HCT116 (cell line): ENCODE measurements at regions not wholly inside any gene's neighbourhood (a gene's known extent, or its start where the extent isn't known, plus 50 kb on each side); places are given as distances from the start of the nearest gene placed in this dataset.

ENCODE experiments used
- ATAC-seq: fragments of 200-7000 bp; cut with Tn5 transposase; 2 replicates; pipeline ENCODE4 v1.9.1; 2020; ENCODE audit warnings: mild to moderate bottlenecking, moderate library complexity
- BruUV-seq: library from RNA; stranded (reverse); fragments of 400-500 nt; replicated peaks from 2 replicates; lab custom pipeline; 2021; lab: Mats Ljungman, UMichigan
- CTCF ChIA-PET: fragments of 300-600 bp; sonication (Branson Sonifier 250); formaldehyde crosslinking; loops from one replicate; lab custom pipeline; 2021; ENCODE audit warnings: antibody characterized with exemption; lab: Charles Lee
- POLR2A ChIA-PET: fragments of 300-600, 350-600 bp; sonication (Branson Sonifier 250); formaldehyde crosslinking; loops from one replicate; lab custom pipeline; 2021; ENCODE audit warnings: antibody characterized with exemption; lab: Charles Lee
- RAD21 ChIA-PET, 2 experiments: fragments of 300-600 bp; sonication (Branson Sonifier 250); formaldehyde crosslinking; loops; one replicate each; lab custom pipeline; 2023; ENCODE audit warnings: low total read pairs in 2 of 2; ENCODE audit not compliant: uncharacterized antibody in 2 of 2, unreplicated experiment in 2 of 2, low non-redundant PET in 1 of 2; lab: Charles Lee
- DNase-seq: peaks from one replicate; pipeline ENCODE4 v3.0.0-alpha.2; 2010; ENCODE audit warnings: low read depth, low spot score
- H2AFZ ChIP-seq: fragments of 200-600 bp; shearing (Covaris generic), sonication (generic); 2 replicates; pipeline ENCODE4 v1.6.1; 2017; ENCODE audit warnings: low read depth, mixed run types, mixed read lengths, antibody characterized with exemption, low read length; ENCODE audit not compliant: poor library complexity, severe bottlenecking
- H3K27ac ChIP-seq: 2 replicates; pipeline ENCODE4 v1.5.1; 2012; ENCODE audit warnings: low read depth, low read length
- H3K27me3 ChIP-seq: fragments of 200-600 bp; sonication (generic); 2 replicates; pipeline ENCODE4 v1.6.1; 2016; ENCODE audit warnings: mixed run types, low read length, mixed read lengths; ENCODE audit not compliant: insufficient read depth
- H3K36me3 ChIP-seq, 2 experiments: fragments of 200-500 bp in 1 of 2; fragments of 200-600 bp in 1 of 2; sonication (Bioruptor generic) in 1 of 2; sonication (generic) in 1 of 2; 2 replicates each; pipeline versions ENCODE4 v1.5.1 to v1.6.1; 2014 to 2016; ENCODE audit warnings: low read length in 2 of 2, inconsistent platforms in 1 of 2, mixed read lengths in 1 of 2, mixed run types in 1 of 2; ENCODE audit not compliant: insufficient read depth in 2 of 2, control insufficient read depth in 1 of 2
- H3K4me1 ChIP-seq, 2 experiments: fragments of 200-600 bp in 1 of 2; sonication (generic) in 1 of 2; 2 replicates each; pipeline versions ENCODE4 v1.5.1 to v1.6.1; 2012 to 2017; ENCODE audit warnings: low read length in 2 of 2, inconsistent platforms in 1 of 2, mild to moderate bottlenecking in 1 of 2, mixed read lengths in 1 of 2, mixed run types in 1 of 2, moderate library complexity in 1 of 2; ENCODE audit not compliant: insufficient read depth in 2 of 2, control insufficient read depth in 1 of 2
- H3K4me2 ChIP-seq: fragments of 200-600 bp; sonication (generic); 2 replicates; pipeline ENCODE4 v1.6.1; 2017; ENCODE audit warnings: mixed run types, low read length, mixed read lengths
- H3K4me3 ChIP-seq, 2 experiments: fragments of 200-600 bp in 1 of 2; sonication (generic) in 1 of 2; replicated peaks in 1 of 2; 2 replicates each; pipeline ENCODE4 v1.5.1; 2011 to 2016; ENCODE audit warnings: low read length in 2 of 2, control low read depth in 1 of 2, low read depth in 1 of 2, mild to moderate bottlenecking in 1 of 2, mixed read lengths in 1 of 2, mixed run types in 1 of 2
- H3K79me2 ChIP-seq: fragments of 200-600 bp; sonication (generic); 2 replicates; pipeline ENCODE4 v1.6.1; 2017; ENCODE audit warnings: mild to moderate bottlenecking, mixed run types, low read length, moderate library complexity, mixed read lengths; ENCODE audit not compliant: insufficient read depth
- H3K9ac ChIP-seq: fragments of 200-600 bp; sonication (generic); 2 replicates; pipeline ENCODE4 v1.6.1; 2016; ENCODE audit warnings: low read length, mixed read lengths
- H3K9me2 ChIP-seq: fragments of 200-600 bp; sonication (generic), shearing (Covaris generic); 2 replicates; pipeline ENCODE4 v1.6.1; 2017; ENCODE audit warnings: mixed run types, mild to moderate bottlenecking, moderate library complexity; ENCODE audit not compliant: insufficient read depth
- H3K9me3 ChIP-seq, 2 experiments: fragments of 200-500 bp in 1 of 2; fragments of 200-600 bp in 1 of 2; sonication (Bioruptor generic) in 1 of 2; sonication (generic) in 1 of 2; 2 replicates each; pipeline ENCODE4 v1.6.1; 2014 to 2017; ENCODE audit warnings: low read length in 2 of 2, mixed read lengths in 2 of 2, inconsistent platforms in 1 of 2, low read depth in 1 of 2, mild to moderate bottlenecking in 1 of 2, mixed run types in 1 of 2, moderate library complexity in 1 of 2; ENCODE audit not compliant: control insufficient read depth in 1 of 2, insufficient read depth in 1 of 2
- H4K20me1 ChIP-seq: fragments of 200-600 bp; sonication (generic), shearing (Covaris generic); 2 replicates; pipeline ENCODE4 v1.6.1; 2017; ENCODE audit warnings: mixed run types, mild to moderate bottlenecking, moderate library complexity; ENCODE audit not compliant: insufficient read depth
- CBX3 ChIP-seq: IDR thresholded peaks from 2 replicates; pipeline ENCODE4 v1.6.1; 2012; ENCODE audit warnings: low read depth
- ELF1 ChIP-seq: IDR thresholded peaks from 2 replicates; pipeline ENCODE4 v1.6.1; 2012; ENCODE audit warnings: low read depth, borderline replicate concordance
- EZH2 ChIP-seq: fragments of 200-600 bp; sonication (generic); IDR thresholded peaks from 2 replicates; pipeline ENCODE4 v1.6.1; 2017; ENCODE audit warnings: antibody characterized with exemption, mixed run types
- EZH2phosphoT487 ChIP-seq: fragments of 200-600 bp; IDR thresholded peaks from 2 replicates; pipeline ENCODE4 v1.6.1; 2018; ENCODE audit warnings: antibody characterized with exemption, borderline replicate concordance
- JUND ChIP-seq: IDR thresholded peaks from 2 replicates; pipeline ENCODE4 v1.6.1; 2012
- POLR2A ChIP-seq: IDR thresholded peaks from 2 replicates; pipeline ENCODE4 v1.7.0; 2011; ENCODE audit warnings: borderline replicate concordance; ENCODE audit not compliant: insufficient read depth, insufficient read length; ENCODE audit errors: extremely low read depth
- SIN3A ChIP-seq: IDR thresholded peaks from 2 replicates; pipeline ENCODE4 v1.6.1; 2012; ENCODE audit warnings: low read depth
- SRF ChIP-seq: IDR thresholded peaks from 2 replicates; pipeline ENCODE4 v1.6.1; 2012; ENCODE audit warnings: low read depth
- TCF7L2 ChIP-seq: IDR thresholded peaks from 2 replicates; pipeline ENCODE4 v1.7.0; 2011; ENCODE audit warnings: borderline replicate concordance, inconsistent platforms; ENCODE audit not compliant: insufficient read depth, insufficient read length; ENCODE audit errors: extremely low read depth
- YY1 ChIP-seq: IDR thresholded peaks from 2 replicates; pipeline ENCODE4 v1.6.1; 2011; ENCODE audit warnings: low read length, low read depth, moderate library complexity, mild to moderate bottlenecking; ENCODE audit not compliant: insufficient replicate concordance; ENCODE audit errors: extremely low read depth
- ZFX ChIP-seq: fragments of 450-650 bp; IDR thresholded peaks from 2 replicates; pipeline ENCODE4 v1.6.1; 2017
- ZNF274 ChIP-seq: fragments of 200-500 bp; sonication (Bioruptor generic); IDR thresholded peaks from 2 replicates; pipeline ENCODE4 v1.6.1; 2014; ENCODE audit warnings: mild to moderate bottlenecking, low read depth, low read length, inconsistent platforms
- intact Hi-C: fragments of 100-400 bp; cut with micrococcal nuclease; formaldehyde crosslinking; loops from 2 replicates; pipeline ENCODE4 v1.10.0; 2022
- TF ChIP-seq, protein P1 (sequence below): IDR thresholded peaks from 2 replicates; pipeline ENCODE4 v1.6.1; 2011; ENCODE audit warnings: mild to moderate bottlenecking, low read length, moderate library complexity; ENCODE audit not compliant: insufficient replicate concordance; ENCODE audit errors: extremely low read depth
- TF ChIP-seq, protein P2 (sequence below): IDR thresholded peaks from 2 replicates; pipeline ENCODE4 v1.6.1; 2012
- TF ChIP-seq, protein P3 (sequence below): IDR thresholded peaks from 2 replicates; pipeline ENCODE4 v1.6.1; 2012
- TF ChIP-seq, protein P4 (sequence below), 3 experiments: fragments of 200-600 bp in 1 of 3; sonication (generic) in 1 of 3; IDR thresholded peaks in 2 of 3; conservative IDR thresholded peaks in 1 of 3; 2 replicates each; pipeline ENCODE4 v1.5.1; 2012 to 2017; ENCODE audit warnings: low read depth in 2 of 3, low read length in 2 of 3, antibody characterized with exemption in 1 of 3, borderline replicate concordance in 1 of 3, control low read depth in 1 of 3, mild to moderate bottlenecking in 1 of 3, mixed read lengths in 1 of 3, mixed run types in 1 of 3, moderate library complexity in 1 of 3; ENCODE audit not compliant: insufficient read depth in 1 of 3

DNA sequence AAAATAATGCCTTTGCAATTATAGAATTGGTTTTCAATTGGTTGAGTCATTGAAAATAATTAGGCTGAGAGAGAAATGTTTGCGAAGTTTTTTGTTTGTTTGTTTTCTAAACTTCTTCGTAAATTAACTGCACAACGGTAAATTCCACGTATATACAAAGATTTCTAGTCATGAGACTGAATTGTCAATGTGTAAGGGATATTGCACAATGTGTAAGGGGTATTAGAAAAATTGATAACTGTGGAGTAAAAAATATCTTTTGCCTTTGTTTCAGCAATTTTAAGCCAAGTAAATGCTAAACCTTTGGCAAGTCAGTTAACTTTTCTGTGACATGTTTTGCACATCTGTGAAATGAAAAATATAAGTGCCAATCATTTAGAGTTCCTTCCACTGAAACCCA is 606.0 kb downstream of the TMEM182 start:
- no peak overlapping the region for H3K9ac ChIP-seq
- no peaks in the 10 kb centered on the region for H3K9me2 ChIP-seq
- no peaks in the 10 kb centered on the region for H4K20me1 ChIP-seq
- ATAC-seq, result no peak
- H3K79me2 ChIP-seq, result no peaks in the 10 kb centered on the region
- no peaks in the 10 kb centered on the region for H3K36me3 ChIP-seq
- intact Hi-C loops, result no loop called here
- no peak for DNase-seq
- ChIA-PET CTCF (no interaction called here), POLR2A (no interaction called here), RAD21 (no interaction called here)
- BruUV-seq, result no TSS peak
- H3K27ac ChIP-seq, result no peak overlapping the region
- no peak overlapping the region for H2AFZ ChIP-seq
- H3K4me1 ChIP-seq, result no peaks in the 10 kb centered on the region
- no peak overlapping the region for H3K4me3 ChIP-seq
- H3K27me3 ChIP-seq, result no peaks in the 10 kb centered on the region
- TF ChIP-seq ELF1, result no peak
- TF ChIP-seq, protein P1, sequence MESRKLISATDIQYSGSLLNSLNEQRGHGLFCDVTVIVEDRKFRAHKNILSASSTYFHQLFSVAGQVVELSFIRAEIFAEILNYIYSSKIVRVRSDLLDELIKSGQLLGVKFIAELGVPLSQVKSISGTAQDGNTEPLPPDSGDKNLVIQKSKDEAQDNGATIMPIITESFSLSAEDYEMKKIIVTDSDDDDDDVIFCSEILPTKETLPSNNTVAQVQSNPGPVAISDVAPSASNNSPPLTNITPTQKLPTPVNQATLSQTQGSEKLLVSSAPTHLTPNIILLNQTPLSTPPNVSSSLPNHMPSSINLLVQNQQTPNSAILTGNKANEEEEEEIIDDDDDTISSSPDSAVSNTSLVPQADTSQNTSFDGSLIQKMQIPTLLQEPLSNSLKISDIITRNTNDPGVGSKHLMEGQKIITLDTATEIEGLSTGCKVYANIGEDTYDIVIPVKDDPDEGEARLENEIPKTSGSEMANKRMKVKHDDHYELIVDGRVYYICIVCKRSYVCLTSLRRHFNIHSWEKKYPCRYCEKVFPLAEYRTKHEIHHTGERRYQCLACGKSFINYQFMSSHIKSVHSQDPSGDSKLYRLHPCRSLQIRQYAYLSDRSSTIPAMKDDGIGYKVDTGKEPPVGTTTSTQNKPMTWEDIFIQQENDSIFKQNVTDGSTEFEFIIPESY, result no peak
- no peak for TF ChIP-seq SIN3A
- TF ChIP-seq, protein P2, sequence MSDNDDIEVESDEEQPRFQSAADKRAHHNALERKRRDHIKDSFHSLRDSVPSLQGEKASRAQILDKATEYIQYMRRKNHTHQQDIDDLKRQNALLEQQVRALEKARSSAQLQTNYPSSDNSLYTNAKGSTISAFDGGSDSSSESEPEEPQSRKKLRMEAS, result no peak
- no peak for TF ChIP-seq EZH2
- no peak for TF ChIP-seq SRF
- TF ChIP-seq JUND, result no peak
- no peak for TF ChIP-seq CBX3
- TF ChIP-seq, protein P3, sequence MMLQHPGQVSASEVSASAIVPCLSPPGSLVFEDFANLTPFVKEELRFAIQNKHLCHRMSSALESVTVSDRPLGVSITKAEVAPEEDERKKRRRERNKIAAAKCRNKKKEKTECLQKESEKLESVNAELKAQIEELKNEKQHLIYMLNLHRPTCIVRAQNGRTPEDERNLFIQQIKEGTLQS, result no peak
- no peak for TF ChIP-seq ZNF274
- TF ChIP-seq YY1, result no peak
- TF ChIP-seq, protein P4, sequence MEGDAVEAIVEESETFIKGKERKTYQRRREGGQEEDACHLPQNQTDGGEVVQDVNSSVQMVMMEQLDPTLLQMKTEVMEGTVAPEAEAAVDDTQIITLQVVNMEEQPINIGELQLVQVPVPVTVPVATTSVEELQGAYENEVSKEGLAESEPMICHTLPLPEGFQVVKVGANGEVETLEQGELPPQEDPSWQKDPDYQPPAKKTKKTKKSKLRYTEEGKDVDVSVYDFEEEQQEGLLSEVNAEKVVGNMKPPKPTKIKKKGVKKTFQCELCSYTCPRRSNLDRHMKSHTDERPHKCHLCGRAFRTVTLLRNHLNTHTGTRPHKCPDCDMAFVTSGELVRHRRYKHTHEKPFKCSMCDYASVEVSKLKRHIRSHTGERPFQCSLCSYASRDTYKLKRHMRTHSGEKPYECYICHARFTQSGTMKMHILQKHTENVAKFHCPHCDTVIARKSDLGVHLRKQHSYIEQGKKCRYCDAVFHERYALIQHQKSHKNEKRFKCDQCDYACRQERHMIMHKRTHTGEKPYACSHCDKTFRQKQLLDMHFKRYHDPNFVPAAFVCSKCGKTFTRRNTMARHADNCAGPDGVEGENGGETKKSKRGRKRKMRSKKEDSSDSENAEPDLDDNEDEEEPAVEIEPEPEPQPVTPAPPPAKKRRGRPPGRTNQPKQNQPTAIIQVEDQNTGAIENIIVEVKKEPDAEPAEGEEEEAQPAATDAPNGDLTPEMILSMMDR (IDR thresholded peaks at IDR 0.05 in 2 of 3, conservative IDR thresholded peaks at IDR 0.05 in 1 of 3; ENCODE audit: borderline replicate concordance in 1 of 3, insufficient read depth in 1 of 3, low read depth in 2 of 3, low read length in 2 of 3), result no peak
- no peak for TF ChIP-seq EZH2phosphoT487
- no peak for TF ChIP-seq ZFX
- no peak for TF ChIP-seq TCF7L2
- TF ChIP-seq POLR2A, result no peak
- TF ChIP-seq, all 23 proteins: peak for 0
- H3K4me2 ChIP-seq, result no peak overlapping the region
- H3K9me3 ChIP-seq, result peaks cover 9 to 28% of the 10 kb centered on the region in 2 experiments; a peak in 3 of 4 replicates
